ENCODE measurements at regions not wholly inside any gene's neighbourhood (a gene's known extent, or its start where the extent isn't known, plus 50 kb on each side); places are given as distances from the start of the nearest gene placed in this dataset.
A peak's percentile ranks its signal among the peaks of the same experiment; 100 is the strongest.

DNA sequence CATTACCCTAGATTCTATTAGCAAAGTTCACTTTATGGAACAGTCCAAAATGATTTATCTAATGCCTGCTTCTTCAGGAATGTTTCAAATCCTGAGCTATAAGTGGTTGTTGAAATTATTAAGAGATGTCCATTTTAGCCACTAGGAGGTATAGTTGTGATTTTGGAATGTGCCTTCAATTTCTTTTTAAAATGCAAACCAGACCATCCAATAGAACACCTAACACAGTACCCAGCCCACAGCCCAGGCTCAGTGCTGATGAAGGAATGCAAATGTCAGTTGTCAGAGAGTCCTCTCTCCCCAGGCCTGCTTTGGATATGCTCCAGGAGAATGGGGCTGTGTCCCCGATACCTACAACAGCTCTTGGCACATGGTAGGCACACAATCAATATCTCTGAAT lies 85.8 kb upstream of the E2F8 start:
- Mint-ChIP-seq H3K4me1 (no peaks in the 10 kb centered on the region), H3K36me3 (ENCODE audit: low read depth) (no peaks in the 10 kb centered on the region), H3K4me3 (no peak overlapping the region), H3K27ac (no peak overlapping the region), H3K27me3 (ENCODE audit: insufficient read depth, low read depth, poor library complexity) (no peaks in the 10 kb centered on the region), H3K9me3 (no peaks in the 10 kb centered on the region)
- no peaks in the 10 kb centered on the region for H3K9me2 ChIP-seq (ENCODE audit: insufficient read depth)
- H2AFZ ChIP-seq: no peak overlapping the region
- H3K27me3 ChIP-seq (ENCODE audit: insufficient read depth): no peaks in the 10 kb centered on the region
- no peaks in the 10 kb centered on the region; the same call in 1 of the 2 replicates for H4K20me1 ChIP-seq (replicated peaks; ENCODE audit: insufficient read depth)
- no peak for ATAC-seq
- H3K4me2 ChIP-seq: no peak overlapping the region
- no peaks in the 10 kb centered on the region for H3K4me1 ChIP-seq (ENCODE audit: insufficient read depth)
- no peaks in the 10 kb centered on the region for H3K36me3 ChIP-seq (ENCODE audit: insufficient read depth)
- H3K4me3 ChIP-seq: no peak overlapping the region
- no peaks in the 10 kb centered on the region for H3K79me2 ChIP-seq (replicated peaks; ENCODE audit: insufficient read depth)
- DNase-seq (ENCODE audit: low spot score): no peak
- H3F3A ChIP-seq (replicated peaks; ENCODE audit: low read depth): no peaks in the 10 kb centered on the region
- H3K27ac ChIP-seq (ENCODE audit: low read depth): no peak overlapping the region
- TF ChIP-seq NANOG (IDR thresholded peaks at IDR 0.05; ENCODE audit: borderline replicate concordance) (no peak), JUNB (IDR thresholded peaks at IDR 0.05; ENCODE audit: unreplicated experiment) (no peak), STAT1 (IDR thresholded peaks at IDR 0.05; ENCODE audit: unreplicated experiment) (no peak), EZH2 (IDR thresholded peaks at IDR 0.05; ENCODE audit: low read depth, unreplicated experiment) (no peak), POLR2AphosphoS5 (IDR thresholded peaks at IDR 0.05; ENCODE audit: low read depth) (no peak), ZNF331 (CRISPR knock-in tag; IDR thresholded peaks at IDR 0.05; ENCODE audit: low read depth) (no peak)
- TF ChIP-seq, protein P1, sequence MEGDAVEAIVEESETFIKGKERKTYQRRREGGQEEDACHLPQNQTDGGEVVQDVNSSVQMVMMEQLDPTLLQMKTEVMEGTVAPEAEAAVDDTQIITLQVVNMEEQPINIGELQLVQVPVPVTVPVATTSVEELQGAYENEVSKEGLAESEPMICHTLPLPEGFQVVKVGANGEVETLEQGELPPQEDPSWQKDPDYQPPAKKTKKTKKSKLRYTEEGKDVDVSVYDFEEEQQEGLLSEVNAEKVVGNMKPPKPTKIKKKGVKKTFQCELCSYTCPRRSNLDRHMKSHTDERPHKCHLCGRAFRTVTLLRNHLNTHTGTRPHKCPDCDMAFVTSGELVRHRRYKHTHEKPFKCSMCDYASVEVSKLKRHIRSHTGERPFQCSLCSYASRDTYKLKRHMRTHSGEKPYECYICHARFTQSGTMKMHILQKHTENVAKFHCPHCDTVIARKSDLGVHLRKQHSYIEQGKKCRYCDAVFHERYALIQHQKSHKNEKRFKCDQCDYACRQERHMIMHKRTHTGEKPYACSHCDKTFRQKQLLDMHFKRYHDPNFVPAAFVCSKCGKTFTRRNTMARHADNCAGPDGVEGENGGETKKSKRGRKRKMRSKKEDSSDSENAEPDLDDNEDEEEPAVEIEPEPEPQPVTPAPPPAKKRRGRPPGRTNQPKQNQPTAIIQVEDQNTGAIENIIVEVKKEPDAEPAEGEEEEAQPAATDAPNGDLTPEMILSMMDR (conservative IDR thresholded peaks at IDR 0.05; ENCODE audit: low read depth in 2 of 2): 0 out of 4 replicates have a peak, but pooled peaks of 1 of the 2 experiments have one; percentile 12
- TF ChIP-seq, protein P2, sequence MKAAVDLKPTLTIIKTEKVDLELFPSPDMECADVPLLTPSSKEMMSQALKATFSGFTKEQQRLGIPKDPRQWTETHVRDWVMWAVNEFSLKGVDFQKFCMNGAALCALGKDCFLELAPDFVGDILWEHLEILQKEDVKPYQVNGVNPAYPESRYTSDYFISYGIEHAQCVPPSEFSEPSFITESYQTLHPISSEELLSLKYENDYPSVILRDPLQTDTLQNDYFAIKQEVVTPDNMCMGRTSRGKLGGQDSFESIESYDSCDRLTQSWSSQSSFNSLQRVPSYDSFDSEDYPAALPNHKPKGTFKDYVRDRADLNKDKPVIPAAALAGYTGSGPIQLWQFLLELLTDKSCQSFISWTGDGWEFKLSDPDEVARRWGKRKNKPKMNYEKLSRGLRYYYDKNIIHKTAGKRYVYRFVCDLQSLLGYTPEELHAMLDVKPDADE (IDR thresholded peaks at IDR 0.05): no peak

DNA sequence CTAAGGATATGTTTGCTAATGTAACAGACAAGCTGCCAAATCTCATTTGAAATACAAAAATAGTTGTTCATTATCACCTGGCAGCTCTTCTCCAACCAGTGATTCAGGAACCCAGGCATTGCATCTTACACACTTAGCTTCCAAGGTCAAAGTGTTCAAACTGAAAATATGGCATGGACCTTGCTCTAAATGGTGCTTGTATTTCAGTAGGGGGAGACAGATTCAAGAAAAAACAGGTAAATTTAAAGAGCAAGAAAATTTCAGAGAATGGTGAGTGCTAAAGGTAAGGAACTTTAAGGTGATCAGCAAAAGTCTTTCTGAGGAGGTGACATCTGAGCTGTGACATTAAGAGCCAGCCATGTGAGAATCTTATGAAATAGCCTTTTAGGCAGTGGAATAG lies 82.8 kb upstream of the E2F8 start:
- Histone ChIP-seq H3K9me2 (ENCODE audit: insufficient read depth) (no peaks in the 10 kb centered on the region), H3K4me1 (ENCODE audit: insufficient read depth) (no peaks in the 10 kb centered on the region), H3F3A (replicated peaks; ENCODE audit: low read depth) (no peaks in the 10 kb centered on the region), H3K4me3 (no peak overlapping the region), H3K36me3 (ENCODE audit: insufficient read depth) (no peaks in the 10 kb centered on the region), H4K20me1 (replicated peaks; ENCODE audit: insufficient read depth) (no peaks in the 10 kb centered on the region; the same call in 1 of the 2 replicates), H3K4me2 (no peak overlapping the region), H2AFZ (no peak overlapping the region), H3K79me2 (replicated peaks; ENCODE audit: insufficient read depth) (no peaks in the 10 kb centered on the region), H3K27ac (ENCODE audit: low read depth) (no peak overlapping the region), H3K27me3 (ENCODE audit: insufficient read depth) (no peaks in the 10 kb centered on the region)
- Mint-ChIP-seq H3K4me3 (no peak overlapping the region), H3K27ac (no peak overlapping the region), H3K9me3 (no peaks in the 10 kb centered on the region), H3K27me3 (ENCODE audit: insufficient read depth, low read depth, poor library complexity) (no peaks in the 10 kb centered on the region), H3K4me1 (no peaks in the 10 kb centered on the region), H3K36me3 (ENCODE audit: low read depth) (no peaks in the 10 kb centered on the region)
- ATAC-seq: no peak
- TF ChIP-seq POLR2AphosphoS5 (IDR thresholded peaks at IDR 0.05; ENCODE audit: low read depth): no peak
- TF ChIP-seq, protein P1 (conservative IDR thresholded peaks at IDR 0.05; ENCODE audit: low read depth in 2 of 2): peak; percentile 23 to 45; a peak in 2 of 4 replicates
- DNase-seq (ENCODE audit: low spot score): no peak
